ENCODE measurements at regions not wholly inside any gene's neighbourhood (a gene's known extent, or its start where the extent isn't known, plus 50 kb on each side); places are given as distances from the start of the nearest gene placed in this dataset.

DNA sequence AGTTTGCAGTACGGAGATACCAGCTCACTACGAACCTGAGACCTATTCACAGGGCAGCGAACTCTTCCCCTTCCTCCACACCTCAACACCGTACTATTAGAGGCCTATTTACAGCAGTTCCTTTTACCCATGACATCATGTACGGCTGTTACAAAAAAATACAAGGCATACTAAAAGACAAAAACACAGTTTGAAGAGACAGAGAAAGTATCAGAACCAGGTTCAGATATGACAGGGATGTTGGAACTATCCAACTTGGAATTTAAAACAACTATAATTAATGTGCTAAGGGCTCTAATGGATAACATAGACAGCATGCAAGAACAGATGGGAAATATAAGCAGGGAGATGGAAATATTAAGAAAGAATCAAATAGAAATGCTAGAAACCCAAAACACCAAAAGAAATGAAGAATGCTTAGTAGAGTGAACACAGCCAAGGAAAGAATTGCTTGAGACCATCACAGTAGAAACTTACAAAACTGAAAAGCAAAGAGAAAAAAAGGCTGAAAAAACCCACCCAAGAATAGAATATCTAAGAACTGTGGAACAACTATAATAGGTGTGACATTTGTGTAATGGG is 99.2 kb upstream of the ZNF521 start:
- TF ChIP-seq, protein P1, sequence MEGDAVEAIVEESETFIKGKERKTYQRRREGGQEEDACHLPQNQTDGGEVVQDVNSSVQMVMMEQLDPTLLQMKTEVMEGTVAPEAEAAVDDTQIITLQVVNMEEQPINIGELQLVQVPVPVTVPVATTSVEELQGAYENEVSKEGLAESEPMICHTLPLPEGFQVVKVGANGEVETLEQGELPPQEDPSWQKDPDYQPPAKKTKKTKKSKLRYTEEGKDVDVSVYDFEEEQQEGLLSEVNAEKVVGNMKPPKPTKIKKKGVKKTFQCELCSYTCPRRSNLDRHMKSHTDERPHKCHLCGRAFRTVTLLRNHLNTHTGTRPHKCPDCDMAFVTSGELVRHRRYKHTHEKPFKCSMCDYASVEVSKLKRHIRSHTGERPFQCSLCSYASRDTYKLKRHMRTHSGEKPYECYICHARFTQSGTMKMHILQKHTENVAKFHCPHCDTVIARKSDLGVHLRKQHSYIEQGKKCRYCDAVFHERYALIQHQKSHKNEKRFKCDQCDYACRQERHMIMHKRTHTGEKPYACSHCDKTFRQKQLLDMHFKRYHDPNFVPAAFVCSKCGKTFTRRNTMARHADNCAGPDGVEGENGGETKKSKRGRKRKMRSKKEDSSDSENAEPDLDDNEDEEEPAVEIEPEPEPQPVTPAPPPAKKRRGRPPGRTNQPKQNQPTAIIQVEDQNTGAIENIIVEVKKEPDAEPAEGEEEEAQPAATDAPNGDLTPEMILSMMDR (conservative IDR thresholded peaks at IDR 0.05): no peak
- no peak for TF ChIP-seq ZFX (IDR thresholded peaks at IDR 0.05)
